ENCODE measurements at regions not wholly inside any gene's neighbourhood (a gene's known extent, or its start where the extent isn't known, plus 50 kb on each side); places are given as distances from the start of the nearest gene placed in this dataset.

GRCh38 chr12:60172266-60173211, 576.7 kb downstream of the SLC16A7 start:
- TF ChIP-seq EZH2 (IDR thresholded peaks at IDR 0.05; ENCODE audit: borderline replicate concordance, insufficient read depth, low read length, poor library complexity, severe bottlenecking) (no peak), CTCF (IDR thresholded peaks at IDR 0.05; ENCODE audit: poor library complexity, severe bottlenecking) (no peak), MXI1 (conservative IDR thresholded peaks at IDR 0.05; ENCODE audit: poor library complexity, severe bottlenecking) (no peak), REST (IDR thresholded peaks at IDR 0.05; ENCODE audit: borderline replicate concordance) (no peak), EP300 (conservative IDR thresholded peaks at IDR 0.05; ENCODE audit: poor library complexity, severe bottlenecking) (no peak)

All from neural cell (in vitro differentiated cells).